Cardiac septum (tissue), 1 donor: ENCODE measurements at regions not wholly inside any gene's neighbourhood (a gene's known extent, or its start where the extent isn't known, plus 50 kb on each side); places are given as distances from the start of the nearest gene placed in this dataset.

ENCODE experiments used
- DNase-seq: peaks from one replicate; pipeline ENCODE4 v3.0.0-alpha.2; 2020; ENCODE audit warnings: low spot score
- intact Hi-C: fragments of 100-400 bp; cut with DNase I; formaldehyde crosslinking; loops from one replicate; pipeline ENCODE4 v1.14.0; 2022
- donor health status: DM: no; HTN: no; CAD: no.

GRCh38 chr12:127290251-127290650 is 976.7 kb upstream of the TMEM132C start:
- intact Hi-C loops = loop anchor here (5.0 kb wide), 1 partner anchor 183 kb away; no protein-coding TSS in a partner anchor
- DNase-seq = no peak

- no peak for DNase-seq
- intact Hi-C loops = loop anchor here (5.0 kb wide), 1 partner anchor 185 kb away; no protein-coding TSS in a partner anchor
These were observed 974.2 kb upstream of the TMEM132C start for GRCh38 chr12:127292736-127293135.

- intact Hi-C loops = loop anchor here (5.0 kb wide), 1 partner anchor 186 kb away; no protein-coding TSS in a partner anchor
- peak; percentile 63 for DNase-seq
These were observed 973.3 kb upstream of the TMEM132C start for GRCh38 chr12:127293507-127294310.

- DNase-seq = no peak
- intact Hi-C loops = loop anchor here (5.0 kb wide), 1 partner anchor 187 kb away; no protein-coding TSS in a partner anchor
These were observed 972.2 kb upstream of the TMEM132C start for GRCh38 chr12:127294651-127295210.

GRCh38 chr12:127295630-127296029 is 971.3 kb upstream of the TMEM132C start:
- no peak for DNase-seq
- intact Hi-C loops = no loop called here

GRCh38 chr12:127296591-127296990 is 970.4 kb upstream of the TMEM132C start:
- intact Hi-C loops = no loop called here
- no peak for DNase-seq

GRCh38 chr12:127297327-127297726 is 969.6 kb upstream of the TMEM132C start:
- intact Hi-C loops = no loop called here
- peak; percentile 39 for DNase-seq

- DNase-seq = no peak
- intact Hi-C loops = no loop called here
These were observed 966.9 kb upstream of the TMEM132C start for GRCh38 chr12:127300075-127300474.

- intact Hi-C loops = no loop called here
- DNase-seq = no peak
These were observed 966.2 kb upstream of the TMEM132C start for GRCh38 chr12:127300753-127301152.

GRCh38 chr12:127301876-127302275 is 965.1 kb upstream of the TMEM132C start:
- intact Hi-C loops = no loop called here
- DNase-seq = no peak

GRCh38 chr12:127304751-127305725 is 961.9 kb upstream of the TMEM132C start:
- no peak for DNase-seq
- intact Hi-C loops = no loop called here

GRCh38 chr12:127306604-127307215 is 960.3 kb upstream of the TMEM132C start:
- intact Hi-C loops = no loop called here

GRCh38 chr12:127307528-127307927 is 959.4 kb upstream of the TMEM132C start:
- intact Hi-C loops = no loop called here
- DNase-seq = no peak

More at GRCh38 chr12:127306604-127307215, 960.3 kb upstream of the TMEM132C start:
- no peak for DNase-seq

GRCh38 chr12:127308148-127308547 is 958.8 kb upstream of the TMEM132C start:
- DNase-seq = no peak
- intact Hi-C loops = no loop called here

- no peak for DNase-seq
These were observed 956.4 kb upstream of the TMEM132C start for GRCh38 chr12:127310548-127310947.

GRCh38 chr12:127311720-127312364 is 955.1 kb upstream of the TMEM132C start:
- intact Hi-C loops = no loop called here
- no peak for DNase-seq

More at GRCh38 chr12:127310548-127310947, 956.4 kb upstream of the TMEM132C start:
- intact Hi-C loops = no loop called here

- intact Hi-C loops = no loop called here
These were observed 942.3 kb upstream of the TMEM132C start for GRCh38 chr12:127324681-127325080.

GRCh38 chr12:127327986-127328385 is 939.0 kb upstream of the TMEM132C start:
- intact Hi-C loops = no loop called here
- no peak for DNase-seq

More at GRCh38 chr12:127324681-127325080, 942.3 kb upstream of the TMEM132C start:
- DNase-seq = no peak

GRCh38 chr12:127328867-127329266 is 938.1 kb upstream of the TMEM132C start:
- DNase-seq = no peak
- intact Hi-C loops = no loop called here
